ENCODE measurements at regions not wholly inside any gene's neighbourhood (a gene's known extent, or its start where the extent isn't known, plus 50 kb on each side); places are given as distances from the start of the nearest gene placed in this dataset.
A peak's percentile ranks its signal among the peaks of the same experiment; 100 is the strongest.

- no CpG with 5 or more reads among the region's 1 CpG for WGBS, 2 experiments (ENCODE audit: insufficient coverage in 2 of 2)
- no peaks in the 10 kb centered on the region for H3K36me3 ChIP-seq (ENCODE audit: control insufficient read depth, insufficient read depth, low read length)
- H3K4me1 ChIP-seq (ENCODE audit: control insufficient read depth, insufficient read depth, low read length, poor library complexity, severe bottlenecking): no peaks in the 10 kb centered on the region
- no peak overlapping the region for H3K4me3 ChIP-seq (ENCODE audit: extremely low read depth, insufficient read depth, low read length, poor library complexity, severe bottlenecking)
- H3K27ac ChIP-seq (ENCODE audit: low read depth, low read length, severe bottlenecking): no peak overlapping the region
- peaks cover 9% of the 10 kb centered on the region for H3K9me3 ChIP-seq (ENCODE audit: control insufficient read depth, low read length)
These were observed 718.3 kb upstream of the GRAMD2B start for GRCh38 chr5:125704888-125705287.

GRCh38 chr5:125708583-125708982, 714.6 kb upstream of the GRAMD2B start:
- Histone ChIP-seq H3K36me3 (ENCODE audit: control insufficient read depth, insufficient read depth, low read length) (no peaks in the 10 kb centered on the region), H3K4me3 (ENCODE audit: extremely low read depth, insufficient read depth, low read length, poor library complexity, severe bottlenecking) (no peak overlapping the region), H3K4me1 (ENCODE audit: control insufficient read depth, insufficient read depth, low read length, poor library complexity, severe bottlenecking) (no peaks in the 10 kb centered on the region), H3K27ac (ENCODE audit: low read depth, low read length, severe bottlenecking) (no peak overlapping the region), H3K9me3 (ENCODE audit: control insufficient read depth, low read length) (peaks cover 6% of the 10 kb centered on the region)
- WGBS, 2 experiments (ENCODE audit: insufficient coverage in 2 of 2): 36 to 100% methylated on average over 1 to 2 of the region's 2 CpGs

- Histone ChIP-seq H3K4me1 (ENCODE audit: control insufficient read depth, insufficient read depth, low read length, poor library complexity, severe bottlenecking) (no peaks in the 10 kb centered on the region), H3K9me3 (ENCODE audit: control insufficient read depth, low read length) (no peaks in the 10 kb centered on the region), H3K27ac (ENCODE audit: low read depth, low read length, severe bottlenecking) (no peak overlapping the region), H3K36me3 (ENCODE audit: control insufficient read depth, insufficient read depth, low read length) (no peaks in the 10 kb centered on the region), H3K4me3 (ENCODE audit: extremely low read depth, insufficient read depth, low read length, poor library complexity, severe bottlenecking) (no peak overlapping the region)
- no CpG with 5 or more reads among the region's 2 CpGs for WGBS, 2 experiments (ENCODE audit: insufficient coverage in 2 of 2)
These were observed 712.5 kb upstream of the GRAMD2B start for GRCh38 chr5:125710745-125711144.

- H3K4me3 ChIP-seq (ENCODE audit: extremely low read depth, insufficient read depth, low read length, poor library complexity, severe bottlenecking): no peak overlapping the region
- H3K9me3 ChIP-seq (ENCODE audit: control insufficient read depth, low read length): no peaks in the 10 kb centered on the region
- no CpG with 5 or more reads among the region's 1 CpG for WGBS, 2 experiments (ENCODE audit: insufficient coverage in 2 of 2)
- no peaks in the 10 kb centered on the region for H3K36me3 ChIP-seq (ENCODE audit: control insufficient read depth, insufficient read depth, low read length)
- H3K27ac ChIP-seq (ENCODE audit: low read depth, low read length, severe bottlenecking): no peak overlapping the region
- peaks cover 11% of the 10 kb centered on the region for H3K4me1 ChIP-seq (ENCODE audit: control insufficient read depth, insufficient read depth, low read length, poor library complexity, severe bottlenecking)
These were observed 710.8 kb upstream of the GRAMD2B start for GRCh38 chr5:125712397-125712796.

- Histone ChIP-seq H3K4me1 (ENCODE audit: control insufficient read depth, insufficient read depth, low read length, poor library complexity, severe bottlenecking) (peaks cover 19% of the 10 kb centered on the region), H3K4me3 (ENCODE audit: extremely low read depth, insufficient read depth, low read length, poor library complexity, severe bottlenecking) (no peak overlapping the region), H3K9me3 (ENCODE audit: control insufficient read depth, low read length) (no peaks in the 10 kb centered on the region), H3K27ac (ENCODE audit: low read depth, low read length, severe bottlenecking) (no peak overlapping the region), H3K36me3 (ENCODE audit: control insufficient read depth, insufficient read depth, low read length) (no peaks in the 10 kb centered on the region)
- 58 to 72% methylated on average over 3 of the region's 8 CpGs for WGBS, 2 experiments (ENCODE audit: insufficient coverage in 2 of 2)
These were observed 710.0 kb upstream of the GRAMD2B start for GRCh38 chr5:125713109-125713805.

- Histone ChIP-seq H3K36me3 (ENCODE audit: control insufficient read depth, insufficient read depth, low read length) (no peaks in the 10 kb centered on the region), H3K4me1 (ENCODE audit: control insufficient read depth, insufficient read depth, low read length, poor library complexity, severe bottlenecking) (peaks cover 19% of the 10 kb centered on the region), H3K4me3 (ENCODE audit: extremely low read depth, insufficient read depth, low read length, poor library complexity, severe bottlenecking) (no peak overlapping the region), H3K9me3 (ENCODE audit: control insufficient read depth, low read length) (no peaks in the 10 kb centered on the region), H3K27ac (ENCODE audit: low read depth, low read length, severe bottlenecking) (no peak overlapping the region)
- no CpG with 5 or more reads among the region's 2 CpGs for WGBS, 2 experiments (ENCODE audit: insufficient coverage in 2 of 2)
These were observed 708.0 kb upstream of the GRAMD2B start for GRCh38 chr5:125715216-125715615.

GRCh38 chr5:125717209-125717608, 706.0 kb upstream of the GRAMD2B start:
- Histone ChIP-seq H3K4me1 (ENCODE audit: control insufficient read depth, insufficient read depth, low read length, poor library complexity, severe bottlenecking) (peaks cover 19% of the 10 kb centered on the region), H3K27ac (ENCODE audit: low read depth, low read length, severe bottlenecking) (peak overlapping the region; percentile 79), H3K4me3 (ENCODE audit: extremely low read depth, insufficient read depth, low read length, poor library complexity, severe bottlenecking) (no peak overlapping the region), H3K9me3 (ENCODE audit: control insufficient read depth, low read length) (no peaks in the 10 kb centered on the region), H3K36me3 (ENCODE audit: control insufficient read depth, insufficient read depth, low read length) (no peaks in the 10 kb centered on the region)

GRCh38 chr5:125719681-125720347, 703.4 kb upstream of the GRAMD2B start:
- 42 to 50% methylated on average over 2 to 5 of the region's 9 CpGs for WGBS, 2 experiments (ENCODE audit: insufficient coverage in 2 of 2)
- peak overlapping the region; percentile 30 for H3K27ac ChIP-seq (ENCODE audit: low read depth, low read length, severe bottlenecking)

GRCh38 chr5:125720348-125720685, 702.9 kb upstream of the GRAMD2B start:
- Histone ChIP-seq H3K4me1 (ENCODE audit: control insufficient read depth, insufficient read depth, low read length, poor library complexity, severe bottlenecking) (peaks cover 19% of the 10 kb centered on the region), H3K4me3 (ENCODE audit: extremely low read depth, insufficient read depth, low read length, poor library complexity, severe bottlenecking) (no peak overlapping the region), H3K36me3 (ENCODE audit: control insufficient read depth, insufficient read depth, low read length) (no peaks in the 10 kb centered on the region), H3K27ac (ENCODE audit: low read depth, low read length, severe bottlenecking) (peak overlapping the region; percentile 4), H3K9me3 (ENCODE audit: control insufficient read depth, low read length) (no peaks in the 10 kb centered on the region)
- WGBS, 2 experiments (ENCODE audit: insufficient coverage in 2 of 2): no CpG with 5 or more reads among the region's 2 CpGs

More at GRCh38 chr5:125719681-125720347, 703.4 kb upstream of the GRAMD2B start:
- H3K4me3 ChIP-seq (ENCODE audit: extremely low read depth, insufficient read depth, low read length, poor library complexity, severe bottlenecking): no peak overlapping the region
- no peaks in the 10 kb centered on the region for H3K36me3 ChIP-seq (ENCODE audit: control insufficient read depth, insufficient read depth, low read length)
- H3K9me3 ChIP-seq (ENCODE audit: control insufficient read depth, low read length): no peaks in the 10 kb centered on the region
- H3K4me1 ChIP-seq (ENCODE audit: control insufficient read depth, insufficient read depth, low read length, poor library complexity, severe bottlenecking): peaks cover 19% of the 10 kb centered on the region

GRCh38 chr5:125720721-125721120, 702.5 kb upstream of the GRAMD2B start:
- Histone ChIP-seq H3K27ac (ENCODE audit: low read depth, low read length, severe bottlenecking) (no peak overlapping the region), H3K4me3 (ENCODE audit: extremely low read depth, insufficient read depth, low read length, poor library complexity, severe bottlenecking) (no peak overlapping the region), H3K36me3 (ENCODE audit: control insufficient read depth, insufficient read depth, low read length) (no peaks in the 10 kb centered on the region), H3K9me3 (ENCODE audit: control insufficient read depth, low read length) (no peaks in the 10 kb centered on the region), H3K4me1 (ENCODE audit: control insufficient read depth, insufficient read depth, low read length, poor library complexity, severe bottlenecking) (peaks cover 19% of the 10 kb centered on the region)
- WGBS, 2 experiments (ENCODE audit: insufficient coverage in 2 of 2): no CpG with 5 or more reads among the region's 1 CpG

- peaks cover 7% of the 10 kb centered on the region for H3K4me1 ChIP-seq (ENCODE audit: control insufficient read depth, insufficient read depth, low read length, poor library complexity, severe bottlenecking)
- no peaks in the 10 kb centered on the region for H3K36me3 ChIP-seq (ENCODE audit: control insufficient read depth, insufficient read depth, low read length)
- no peaks in the 10 kb centered on the region for H3K9me3 ChIP-seq (ENCODE audit: control insufficient read depth, low read length)
- whole genome bisulfite sequencing, 2 experiments (ENCODE audit: insufficient coverage in 2 of 2): no CpG with 5 or more reads among the region's 1 CpG
- no peak overlapping the region for H3K27ac ChIP-seq (ENCODE audit: low read depth, low read length, severe bottlenecking)
- H3K4me3 ChIP-seq (ENCODE audit: extremely low read depth, insufficient read depth, low read length, poor library complexity, severe bottlenecking): no peak overlapping the region
These were observed 700.7 kb upstream of the GRAMD2B start for GRCh38 chr5:125722550-125722949.

Data from mesodermal cell (in vitro differentiated cells).